ENCODE measurements at regions not wholly inside any gene's neighbourhood (a gene's known extent, or its start where the extent isn't known, plus 50 kb on each side); places are given as distances from the start of the nearest gene placed in this dataset.

GRCh38 chr1:224492632-224493031, 58.0 kb upstream of the WDR26 start:
- CTCF ChIA-PET = interaction anchor here (1.5 kb wide), 1 partner anchor 430 kb away, joined by 6 read pairs; no protein-coding TSS in a partner anchor
- no peak overlapping the region for H3K4me3 ChIP-seq (ENCODE audit: low read depth, low read length)
- POLR2A ChIA-PET = no interaction called here
- TF ChIP-seq CTCF (IDR thresholded peaks at IDR 0.05; ENCODE audit: insufficient read depth, low read length, missing control alignments) = no peak
- no peak for DNase-seq (ENCODE audit: low read depth, low spot score)

GRCh38 chr1:224493269-224493668, 58.7 kb upstream of the WDR26 start:
- POLR2A ChIA-PET = no interaction called here
- DNase-seq (ENCODE audit: low read depth, low spot score) = no peak
- TF ChIP-seq CTCF (IDR thresholded peaks at IDR 0.05; ENCODE audit: insufficient read depth, low read length, missing control alignments) = no peak
- CTCF ChIA-PET = no interaction called here
- no peak overlapping the region for H3K4me3 ChIP-seq (ENCODE audit: low read depth, low read length)

GRCh38 chr1:224494343-224494742, 59.7 kb upstream of the WDR26 start:
- no peak for TF ChIP-seq CTCF (IDR thresholded peaks at IDR 0.05; ENCODE audit: insufficient read depth, low read length, missing control alignments)
- H3K4me3 ChIP-seq (ENCODE audit: low read depth, low read length) = no peak overlapping the region
- ChIA-PET POLR2A (no interaction called here), CTCF (interaction anchor here (6.8 kb wide), 1 partner anchor 19 kb away, joined by 49 read pairs; no protein-coding TSS in a partner anchor)
- no peak for DNase-seq (ENCODE audit: low read depth, low spot score)

GRCh38 chr1:224495866-224496265, 61.3 kb upstream of the WDR26 start:
- no peak overlapping the region for H3K4me3 ChIP-seq (ENCODE audit: low read depth, low read length)
- no peak for TF ChIP-seq CTCF (IDR thresholded peaks at IDR 0.05; ENCODE audit: insufficient read depth, low read length, missing control alignments)
- no peak for DNase-seq (ENCODE audit: low read depth, low spot score)
- ChIA-PET POLR2A (interaction anchor here (0.6 kb wide), 1 partner anchor 88 kb away, joined by 3 read pairs; no protein-coding TSS in a partner anchor), CTCF (interaction anchor here (1.0 to 6.8 kb wide), 4 partner anchors 18 to 427 kb away, joined by 3 to 49 read pairs (median 3); no protein-coding TSS in a partner anchor)

- DNase-seq (ENCODE audit: low read depth, low spot score) = no peak
- CTCF ChIA-PET = interaction anchor here (0.6 to 6.8 kb wide), 5 partner anchors 8 to 354 kb away, joined by 3 to 49 read pairs (median 4); no protein-coding TSS in a partner anchor
- POLR2A ChIA-PET = no interaction called here
- no peak for TF ChIP-seq CTCF (IDR thresholded peaks at IDR 0.05; ENCODE audit: insufficient read depth, low read length, missing control alignments)
- H3K4me3 ChIP-seq (ENCODE audit: low read depth, low read length) = no peak overlapping the region
Observed at GRCh38 chr1:224496826-224497225, 62.2 kb upstream of the WDR26 start.

- TF ChIP-seq CTCF (IDR thresholded peaks at IDR 0.05; ENCODE audit: insufficient read depth, low read length, missing control alignments) = no peak
- CTCF ChIA-PET = interaction anchor here (1.0 to 6.8 kb wide), 7 partner anchors 9 to 354 kb away, joined by 3 to 49 read pairs (median 8); no protein-coding TSS in a partner anchor
- POLR2A ChIA-PET = interaction anchor here (0.8 to 1.0 kb wide), 4 partner anchors 9 to 45 kb away, joined by 3 to 7 read pairs (median 3); no protein-coding TSS in a partner anchor
- peak; percentile 51 for DNase-seq (ENCODE audit: low read depth, low spot score)
- no peak overlapping the region for H3K4me3 ChIP-seq (ENCODE audit: low read depth, low read length)
Observed at GRCh38 chr1:224497714-224498573, 63.3 kb upstream of the WDR26 start.
